ENCODE measurements at regions not wholly inside any gene's neighbourhood (a gene's known extent, or its start where the extent isn't known, plus 50 kb on each side); places are given as distances from the start of the nearest gene placed in this dataset.

DNA sequence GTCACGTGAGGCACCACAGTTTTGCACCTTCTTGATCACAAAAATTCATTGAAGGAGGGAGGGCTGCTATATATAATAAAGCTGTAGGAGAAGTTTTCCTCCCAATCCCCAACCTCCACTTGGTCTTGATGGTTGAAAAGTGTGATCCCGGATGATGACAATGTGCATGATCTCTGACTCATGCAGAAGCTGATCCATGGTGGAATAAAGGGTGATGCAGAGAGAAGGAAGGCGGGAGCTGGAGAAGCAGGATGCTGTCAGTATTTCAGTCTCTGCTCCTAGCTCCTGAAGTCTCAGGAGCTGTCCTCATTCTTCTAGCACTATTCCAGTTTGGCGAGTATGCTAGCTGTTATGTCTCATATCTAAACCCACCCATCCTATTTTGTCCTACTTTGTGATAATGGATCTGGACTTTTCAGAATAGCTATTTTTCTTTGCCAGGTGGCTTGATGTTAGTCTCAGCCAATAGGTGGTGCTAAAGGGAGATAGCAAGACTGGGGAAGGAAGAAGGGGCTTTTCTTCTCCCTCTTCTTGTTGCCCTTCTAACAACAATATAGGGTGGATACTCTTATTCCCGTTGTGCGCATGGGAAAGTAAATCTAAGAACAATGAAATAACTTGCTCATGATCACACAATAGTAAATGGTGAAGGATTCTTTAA is 65.6 kb upstream of the HTR2A start:
- DNase-seq (ENCODE audit: low read depth in 4 of 4, low spot score in 2 of 4): no peak

DNA sequence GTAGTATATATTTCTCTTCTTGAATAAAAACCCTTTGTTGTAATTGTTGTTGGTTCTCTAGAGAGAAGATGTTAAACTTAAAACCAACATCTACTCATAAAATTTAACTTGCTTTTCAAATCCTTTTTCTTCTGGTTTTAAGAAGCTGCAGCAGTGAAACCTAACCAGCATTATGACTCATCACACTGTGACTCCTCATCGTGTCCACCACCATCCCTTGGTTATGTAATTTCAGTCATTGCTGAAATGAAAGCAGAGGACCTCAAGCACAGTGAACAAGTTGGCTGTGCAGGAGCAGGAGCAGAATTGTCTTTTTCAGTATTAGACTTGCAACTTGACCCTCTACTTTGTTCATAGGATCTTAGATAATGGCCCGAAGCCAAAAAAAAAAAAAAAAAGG is 64.9 kb upstream of the HTR2A start:
- DNase-seq (ENCODE audit: low read depth in 4 of 4, low spot score in 2 of 4): no peak

DNA sequence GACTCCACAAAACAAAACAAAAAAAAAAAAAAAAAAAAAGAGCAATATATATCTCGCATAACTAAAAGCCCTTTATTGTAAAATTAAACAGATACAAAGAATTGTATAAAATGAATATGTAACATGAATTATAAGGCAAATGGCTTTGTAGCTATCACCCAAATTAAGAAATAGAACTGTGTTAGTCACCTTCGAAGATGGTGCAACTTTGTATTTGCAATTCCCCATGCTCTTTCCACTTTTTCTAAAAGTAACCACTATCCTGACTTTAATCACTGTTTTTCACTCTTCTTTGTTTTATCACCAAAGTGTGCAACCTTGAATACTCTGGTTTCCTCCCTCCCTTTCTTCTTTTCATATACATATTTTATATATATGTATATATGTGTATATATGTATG is 57.1 kb upstream of the HTR2A start:
- no peak for DNase-seq (ENCODE audit: low read depth in 4 of 4, low spot score in 2 of 4)

DNA sequence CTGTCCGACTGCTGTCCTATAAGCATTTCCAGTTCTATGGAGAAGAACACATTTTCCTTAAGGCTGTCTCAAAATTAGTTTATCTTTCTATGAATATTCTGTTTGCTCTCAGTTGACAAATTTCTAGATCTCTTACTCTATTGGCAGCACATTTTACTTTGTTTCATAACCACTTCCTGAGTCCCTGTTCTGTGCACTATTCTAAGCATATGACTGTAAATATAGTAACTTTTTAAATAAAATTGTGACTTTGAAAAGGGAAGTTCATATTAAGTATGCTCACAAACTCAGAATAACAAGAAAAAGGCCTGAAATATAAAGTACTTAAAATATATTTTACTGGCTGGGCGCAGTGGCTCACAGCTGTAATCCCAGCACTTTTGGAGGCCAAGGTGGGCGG is 56.5 kb upstream of the HTR2A start:
- DNase-seq (ENCODE audit: low read depth in 4 of 4, low spot score in 2 of 4): no peak

DNA sequence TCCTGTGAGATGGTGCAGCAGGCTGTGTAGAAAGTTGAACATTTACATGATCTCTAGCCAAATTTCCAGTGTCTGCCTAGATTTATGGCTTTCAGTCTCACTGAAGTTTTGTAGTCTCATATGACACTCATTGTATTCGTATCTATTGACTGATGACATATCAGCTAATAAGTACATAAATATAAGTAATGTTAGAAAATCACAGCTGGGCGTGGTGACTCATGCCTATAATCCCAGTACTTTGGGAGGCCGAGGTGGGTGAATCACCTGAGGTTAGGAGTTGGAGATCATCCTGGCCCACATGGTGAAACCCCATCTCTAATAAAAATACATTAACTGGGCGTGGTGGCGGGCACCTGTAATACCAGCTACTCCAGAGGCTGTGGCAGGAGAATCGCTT is 54.7 kb upstream of the HTR2A start:
- no peak for DNase-seq (ENCODE audit: low read depth in 4 of 4, low spot score in 2 of 4)

DNA sequence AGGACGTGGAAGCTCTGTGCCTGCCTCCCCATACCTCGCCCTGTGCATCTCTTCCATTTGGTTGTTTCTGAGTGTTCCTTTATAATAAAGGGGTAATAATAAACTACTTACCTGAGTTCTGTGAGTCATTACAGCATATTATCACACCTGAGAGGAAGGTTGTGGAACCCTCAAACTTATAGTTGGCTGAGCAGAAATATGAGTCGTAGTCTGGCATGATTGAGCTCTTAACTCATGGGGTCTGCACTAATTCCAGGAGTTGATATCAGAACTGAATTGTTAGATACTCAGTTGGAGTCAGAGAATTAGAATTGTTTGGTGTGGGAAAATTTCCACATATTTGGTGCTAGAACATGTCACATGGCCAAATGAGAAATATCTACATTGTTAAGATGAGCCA is 52.4 kb upstream of the HTR2A start:
- DNase-seq (ENCODE audit: low read depth in 4 of 4, low spot score in 2 of 4): no peak

DNA sequence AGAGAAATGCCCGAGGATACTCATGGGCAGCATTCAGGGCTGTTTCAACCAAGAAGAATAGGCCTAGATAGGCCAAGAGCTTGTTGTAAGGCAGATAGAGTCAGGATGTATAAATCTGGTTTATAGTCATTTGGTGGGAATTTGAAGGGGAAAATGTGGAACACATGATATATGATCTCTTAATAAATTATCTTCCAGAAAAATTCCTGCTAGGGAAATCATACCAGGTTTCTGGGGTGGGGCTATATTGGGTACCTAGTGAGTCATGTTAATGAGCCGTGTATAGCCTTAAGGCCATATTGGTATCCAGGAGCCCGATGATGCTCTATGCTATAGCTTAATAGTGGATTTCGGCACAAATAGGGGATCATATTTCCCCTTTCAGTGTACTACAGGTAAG is 51.5 kb upstream of the HTR2A start:
- no peak for DNase-seq (ENCODE audit: low read depth in 4 of 4, low spot score in 2 of 4)

DNA sequence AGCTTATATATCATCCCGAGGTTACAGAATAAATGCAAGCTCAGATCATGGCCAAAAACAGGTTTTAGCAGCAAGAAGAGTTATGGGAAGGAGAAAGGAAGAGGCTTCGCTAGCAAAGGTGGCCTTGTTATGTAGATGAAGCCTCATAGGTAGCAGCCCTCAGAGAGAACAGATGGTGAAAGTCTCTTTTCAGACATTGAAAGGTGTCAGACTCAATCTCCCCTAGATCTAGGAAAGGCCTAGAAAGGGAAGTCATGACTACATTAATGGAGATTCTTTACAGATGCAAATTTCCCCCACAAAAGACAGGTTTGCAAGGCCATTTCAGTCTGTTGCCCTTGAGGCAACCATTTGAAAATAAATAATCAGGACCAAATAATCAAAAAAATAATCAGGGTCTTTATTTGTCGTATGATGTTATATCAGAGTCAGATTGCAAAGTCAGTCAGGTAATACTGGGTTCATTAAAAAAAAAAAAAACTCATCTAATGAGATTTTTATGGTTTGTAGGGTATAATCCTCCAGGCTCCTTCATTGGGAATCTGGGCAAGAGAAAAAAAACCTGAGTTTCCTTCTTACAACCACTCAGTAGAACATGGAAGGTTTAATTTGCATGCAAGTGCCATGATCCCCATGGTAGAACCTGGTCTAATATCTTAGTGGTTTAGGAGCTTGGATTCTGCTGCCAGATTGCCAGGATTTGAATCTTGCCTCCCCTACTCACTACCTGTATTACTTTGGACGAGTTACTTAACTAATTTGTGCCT is 50.8 kb upstream of the HTR2A start:
- DNase-seq (ENCODE audit: low read depth in 4 of 4, low spot score in 2 of 4): no peak

All from left renal cortex interstitium (tissue), 4 donors.